OCI-LY1 (cell line): ENCODE measurements at regions not wholly inside any gene's neighbourhood (a gene's known extent, or its start where the extent isn't known, plus 50 kb on each side); places are given as distances from the start of the nearest gene placed in this dataset.

Experiments used
- CTCF ChIP-seq: fragments of 200-600 bp; sonication (generic), shearing (Covaris generic); IDR thresholded peaks from 2 replicates; pipeline ENCODE4 v1.5.1; 2017; ENCODE audit warnings: mild to moderate bottlenecking, antibody characterized with exemption, low read length, moderate library complexity, mixed read lengths
- EZH2 ChIP-seq: fragments of 200-600 bp; sonication (generic), shearing (Covaris generic); IDR thresholded peaks from 2 replicates; pipeline ENCODE4 v1.8.0; 2017; ENCODE audit warnings: borderline replicate concordance, mixed run types, mild to moderate bottlenecking, antibody characterized with exemption, low read length, moderate library complexity, mixed read lengths

GRCh38 chr7:21200503-21200902 is 227.4 kb upstream of the SP4 start:
- no peak for TF ChIP-seq CTCF
- TF ChIP-seq EZH2 = no peak
